Fibroblast of mammary gland (primary cell): ENCODE measurements at regions not wholly inside any gene's neighbourhood (a gene's known extent, or its start where the extent isn't known, plus 50 kb on each side); places are given as distances from the start of the nearest gene placed in this dataset.

ENCODE experiments used
- DNase-seq: peaks from one replicate; pipeline ENCODE4 v3.0.0-alpha.2; 2010; ENCODE audit warnings: low read depth
- H3K4me3 ChIP-seq: 2 replicates; pipeline ENCODE4 v1.5.1; 2011; ENCODE audit warnings: low read depth, mild to moderate bottlenecking, low read length, moderate library complexity; ENCODE audit not compliant: control insufficient read depth
- TF ChIP-seq, protein P1 (sequence below): conservative IDR thresholded peaks from 2 replicates; pipeline ENCODE4 v1.5.1; 2011; ENCODE audit warnings: low read depth, low read length, inconsistent platforms; ENCODE audit not compliant: control insufficient read depth, insufficient read depth

DNA sequence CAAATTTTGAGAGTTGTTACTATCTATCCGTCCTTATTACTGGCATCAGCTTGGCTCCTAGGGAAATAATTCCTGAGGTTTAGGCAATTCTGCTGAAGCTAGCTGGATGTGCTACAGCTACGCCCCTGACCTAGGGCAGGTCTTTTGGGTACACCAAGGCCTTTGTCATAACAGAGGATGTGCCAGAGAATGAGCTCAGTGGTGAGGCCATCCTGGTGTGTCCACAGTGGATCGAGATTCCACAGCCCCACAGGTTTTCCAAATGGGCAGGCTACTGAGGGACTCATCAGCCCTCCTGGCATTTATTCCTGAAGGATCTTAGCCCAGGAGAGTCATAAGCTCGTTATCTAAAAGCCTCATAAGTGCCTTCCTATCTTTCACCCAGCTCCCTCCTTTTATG, 475.2 kb upstream of the USP24 start:
- TF ChIP-seq, protein P1, sequence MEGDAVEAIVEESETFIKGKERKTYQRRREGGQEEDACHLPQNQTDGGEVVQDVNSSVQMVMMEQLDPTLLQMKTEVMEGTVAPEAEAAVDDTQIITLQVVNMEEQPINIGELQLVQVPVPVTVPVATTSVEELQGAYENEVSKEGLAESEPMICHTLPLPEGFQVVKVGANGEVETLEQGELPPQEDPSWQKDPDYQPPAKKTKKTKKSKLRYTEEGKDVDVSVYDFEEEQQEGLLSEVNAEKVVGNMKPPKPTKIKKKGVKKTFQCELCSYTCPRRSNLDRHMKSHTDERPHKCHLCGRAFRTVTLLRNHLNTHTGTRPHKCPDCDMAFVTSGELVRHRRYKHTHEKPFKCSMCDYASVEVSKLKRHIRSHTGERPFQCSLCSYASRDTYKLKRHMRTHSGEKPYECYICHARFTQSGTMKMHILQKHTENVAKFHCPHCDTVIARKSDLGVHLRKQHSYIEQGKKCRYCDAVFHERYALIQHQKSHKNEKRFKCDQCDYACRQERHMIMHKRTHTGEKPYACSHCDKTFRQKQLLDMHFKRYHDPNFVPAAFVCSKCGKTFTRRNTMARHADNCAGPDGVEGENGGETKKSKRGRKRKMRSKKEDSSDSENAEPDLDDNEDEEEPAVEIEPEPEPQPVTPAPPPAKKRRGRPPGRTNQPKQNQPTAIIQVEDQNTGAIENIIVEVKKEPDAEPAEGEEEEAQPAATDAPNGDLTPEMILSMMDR = no peak
- no peak for DNase-seq
- no peak overlapping the region for H3K4me3 ChIP-seq

DNA sequence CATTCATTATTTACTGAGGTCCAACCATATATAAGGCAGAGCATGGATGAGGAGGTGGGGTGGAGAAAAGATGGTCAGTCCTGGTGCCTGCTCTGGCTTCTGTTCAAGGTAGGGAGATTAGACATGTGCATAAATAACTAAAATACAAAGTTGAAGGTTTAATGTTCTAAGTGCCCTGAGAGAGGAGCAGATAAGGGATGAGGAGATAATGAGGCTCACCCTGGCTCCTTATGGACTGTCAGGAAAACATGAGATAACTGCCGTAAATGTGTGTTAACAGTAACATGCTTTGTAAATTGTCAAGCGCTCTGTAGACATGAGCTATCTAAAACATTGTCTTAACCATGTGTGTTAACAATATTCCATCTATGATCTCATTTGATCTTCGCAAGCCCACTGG, 474.6 kb upstream of the USP24 start:
- no peak for DNase-seq
- H3K4me3 ChIP-seq = no peak overlapping the region
- TF ChIP-seq, protein P1 = no peak

DNA sequence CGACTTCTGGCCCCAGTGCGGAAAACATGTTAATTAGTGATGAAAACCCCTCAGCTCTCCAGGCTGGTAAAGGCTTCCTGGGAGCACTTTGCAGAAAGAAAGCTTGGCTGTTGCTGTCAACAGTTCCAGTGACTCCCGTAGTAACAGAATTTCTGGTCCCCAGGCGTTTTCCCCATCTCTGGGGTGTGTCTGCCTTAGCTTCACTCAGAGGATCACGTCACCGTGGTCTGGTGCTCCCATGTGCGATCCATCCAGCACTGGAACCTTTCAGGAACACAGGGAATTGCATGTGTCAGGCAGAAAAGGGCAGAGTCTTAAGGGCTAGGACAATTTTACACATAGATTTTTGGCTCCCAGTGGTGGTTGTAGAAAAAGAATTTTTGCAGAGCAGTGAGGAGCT, 470.4 kb upstream of the USP24 start:
- DNase-seq = no peak
- no peak overlapping the region for H3K4me3 ChIP-seq
- TF ChIP-seq, protein P1 = no peak

DNA sequence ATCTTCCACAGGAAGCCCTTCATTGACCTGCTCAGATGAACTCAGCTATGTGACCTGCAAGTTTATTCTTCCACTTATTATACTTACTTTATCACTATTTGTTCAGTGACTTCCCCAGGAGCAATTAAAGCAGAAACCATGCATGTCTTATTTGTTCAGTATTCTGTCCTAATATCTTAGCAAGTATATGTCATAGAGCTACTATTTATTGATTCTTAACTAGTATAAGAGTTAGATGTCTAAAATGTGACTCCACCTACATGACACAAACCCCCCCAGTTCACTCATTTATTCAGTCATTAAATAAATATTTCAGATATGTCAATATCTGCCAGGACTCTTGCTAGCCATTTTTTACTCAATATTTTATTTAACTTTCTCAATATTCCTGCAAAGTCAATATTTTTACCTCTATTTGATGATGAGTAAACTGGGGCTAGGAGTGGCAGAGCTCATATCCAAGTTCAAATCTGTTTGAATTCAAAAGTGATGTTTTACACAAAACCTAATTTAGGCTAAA, 469.0 kb upstream of the USP24 start:
- no peak overlapping the region for H3K4me3 ChIP-seq
- TF ChIP-seq, protein P1 = no peak
- DNase-seq = no peak

DNA sequence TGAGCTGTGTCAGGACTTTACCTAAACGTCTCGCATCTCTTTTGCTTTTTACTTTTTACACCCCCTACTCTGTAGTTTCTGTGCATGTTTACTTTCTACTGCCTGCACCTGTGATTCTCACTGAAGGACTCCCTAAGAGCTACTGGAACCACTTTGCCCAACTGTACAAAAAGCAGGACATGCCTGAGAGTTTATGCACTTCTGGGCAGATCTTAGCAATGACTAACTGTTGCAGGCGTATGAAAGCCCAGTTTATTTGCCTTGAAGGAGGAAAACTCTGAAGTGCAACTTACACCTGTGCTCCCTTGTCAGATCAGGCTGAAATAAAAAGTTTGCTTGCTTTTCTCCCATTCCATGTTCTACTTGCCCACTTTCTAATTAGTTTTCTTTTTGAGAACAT, 467.0 kb upstream of the USP24 start:
- TF ChIP-seq, protein P1 = no peak
- no peak for DNase-seq
- no peak overlapping the region for H3K4me3 ChIP-seq

DNA sequence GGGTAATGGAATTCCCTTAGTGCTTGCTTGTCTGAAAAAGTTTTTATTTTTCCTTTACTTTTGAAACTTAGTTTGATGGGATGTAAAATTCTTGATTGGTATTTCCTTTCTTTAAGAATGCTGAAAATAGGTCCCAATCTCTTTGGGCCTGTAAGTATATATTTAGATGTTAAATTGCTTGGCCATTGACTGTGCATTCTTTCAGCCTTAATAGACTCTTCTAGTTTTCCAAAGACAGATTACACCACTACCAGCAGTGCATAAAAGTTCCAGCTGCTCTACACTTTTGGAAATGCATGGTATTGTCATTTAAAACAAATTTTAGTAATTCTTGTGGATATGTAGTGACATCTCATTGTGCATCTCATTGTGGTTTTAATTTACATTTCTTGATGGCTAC, 464.8 kb upstream of the USP24 start:
- no peak for DNase-seq
- TF ChIP-seq, protein P1 = no peak
- no peak overlapping the region for H3K4me3 ChIP-seq

DNA sequence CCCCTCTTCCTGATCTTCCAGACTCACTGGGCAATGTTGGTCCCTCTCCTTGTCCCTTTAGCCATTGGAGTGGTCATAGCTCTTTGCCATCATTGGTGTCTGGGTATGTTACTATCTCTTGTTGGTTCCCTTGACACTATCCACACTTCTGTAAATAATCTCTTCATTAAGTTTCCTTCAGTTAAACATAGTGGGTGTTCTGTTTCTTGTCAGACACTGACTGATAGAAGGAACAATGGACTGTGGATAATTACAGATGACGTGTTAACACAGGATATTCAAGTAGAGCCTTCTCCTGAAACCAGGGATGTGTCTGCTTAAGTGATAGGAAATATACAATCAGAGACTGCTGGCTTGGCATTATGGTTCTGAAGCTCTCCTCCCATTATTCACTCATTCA, 458.3 kb upstream of the USP24 start:
- TF ChIP-seq, protein P1 = no peak
- no peak for DNase-seq
- no peak overlapping the region for H3K4me3 ChIP-seq
